Breast epithelium (tissue), 3 donors: ENCODE measurements at regions not wholly inside any gene's neighbourhood (a gene's known extent, or its start where the extent isn't known, plus 50 kb on each side); places are given as distances from the start of the nearest gene placed in this dataset.

Experiments used
- POLR2AphosphoS5 ChIP-seq, 3 donors: sonication (generic); formaldehyde crosslinking; IDR thresholded peaks; one replicate each; pipeline ENCODE4 v1.6.1; 2017; ENCODE audit warnings: antibody characterized with exemption in 3 of 3
- TF ChIP-seq, protein P1 (sequence below), 3 donors: fragments of 450-650 bp; IDR thresholded peaks; one replicate each; pipeline ENCODE4 v1.5.1; 2016 to 2017; ENCODE audit warnings: antibody characterized with exemption in 3 of 3, mild to moderate bottlenecking in 3 of 3, moderate library complexity in 3 of 3

DNA sequence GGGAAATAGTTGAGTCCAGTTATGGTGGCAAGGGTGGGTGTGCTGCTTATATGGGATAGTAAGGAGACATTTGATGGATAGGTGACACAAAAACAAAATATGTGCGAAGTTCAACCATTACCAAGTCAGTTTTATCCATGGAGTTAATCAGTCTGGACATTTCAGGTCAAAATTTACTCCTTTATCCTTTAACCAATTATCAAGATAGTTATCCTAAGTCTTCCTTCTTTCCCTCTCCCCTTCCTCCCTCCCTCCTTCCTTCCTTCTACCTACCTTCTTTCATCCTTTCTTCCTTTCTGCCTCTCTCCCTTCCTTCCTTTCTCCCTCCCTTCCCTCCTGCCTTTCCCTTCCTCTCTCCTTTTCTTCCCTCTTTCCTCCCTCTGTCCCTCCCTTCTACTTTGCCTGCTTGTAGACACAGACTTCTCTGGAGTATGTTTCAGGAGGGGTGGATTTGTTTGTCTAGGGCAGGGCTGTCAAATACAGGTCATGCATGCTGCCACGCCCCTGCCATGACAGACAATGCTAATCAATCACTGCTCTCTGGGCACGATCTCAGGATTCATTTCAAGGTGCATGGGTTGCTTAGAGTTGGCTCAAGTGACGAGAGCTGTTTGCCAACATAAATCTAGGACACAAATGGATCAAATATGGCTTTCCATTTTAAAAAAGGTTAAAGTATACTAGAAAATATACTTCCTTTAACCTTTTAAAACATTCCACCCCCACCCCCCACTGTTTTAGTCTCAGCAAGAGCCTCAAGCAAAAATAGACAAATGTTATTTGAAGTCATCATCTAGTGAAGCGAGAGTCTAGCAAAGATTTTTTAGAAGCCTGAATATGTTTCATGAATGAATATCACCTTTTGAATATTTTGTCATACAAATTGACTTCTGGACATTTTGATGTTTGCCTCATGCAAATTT lies 281.6 kb upstream of the CITED2 start:
- no peak for TF ChIP-seq POLR2AphosphoS5 (IDR thresholded peaks at IDR 0.05)
- TF ChIP-seq, protein P1, sequence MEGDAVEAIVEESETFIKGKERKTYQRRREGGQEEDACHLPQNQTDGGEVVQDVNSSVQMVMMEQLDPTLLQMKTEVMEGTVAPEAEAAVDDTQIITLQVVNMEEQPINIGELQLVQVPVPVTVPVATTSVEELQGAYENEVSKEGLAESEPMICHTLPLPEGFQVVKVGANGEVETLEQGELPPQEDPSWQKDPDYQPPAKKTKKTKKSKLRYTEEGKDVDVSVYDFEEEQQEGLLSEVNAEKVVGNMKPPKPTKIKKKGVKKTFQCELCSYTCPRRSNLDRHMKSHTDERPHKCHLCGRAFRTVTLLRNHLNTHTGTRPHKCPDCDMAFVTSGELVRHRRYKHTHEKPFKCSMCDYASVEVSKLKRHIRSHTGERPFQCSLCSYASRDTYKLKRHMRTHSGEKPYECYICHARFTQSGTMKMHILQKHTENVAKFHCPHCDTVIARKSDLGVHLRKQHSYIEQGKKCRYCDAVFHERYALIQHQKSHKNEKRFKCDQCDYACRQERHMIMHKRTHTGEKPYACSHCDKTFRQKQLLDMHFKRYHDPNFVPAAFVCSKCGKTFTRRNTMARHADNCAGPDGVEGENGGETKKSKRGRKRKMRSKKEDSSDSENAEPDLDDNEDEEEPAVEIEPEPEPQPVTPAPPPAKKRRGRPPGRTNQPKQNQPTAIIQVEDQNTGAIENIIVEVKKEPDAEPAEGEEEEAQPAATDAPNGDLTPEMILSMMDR (IDR thresholded peaks at IDR 0.05), result no peak
